ENCODE measurements at regions not wholly inside any gene's neighbourhood (a gene's known extent, or its start where the extent isn't known, plus 50 kb on each side); places are given as distances from the start of the nearest gene placed in this dataset.

GRCh38 chr1:221558396-221558795 lies 183.5 kb downstream of the DUSP10 start:
- TF ChIP-seq, protein P1, sequence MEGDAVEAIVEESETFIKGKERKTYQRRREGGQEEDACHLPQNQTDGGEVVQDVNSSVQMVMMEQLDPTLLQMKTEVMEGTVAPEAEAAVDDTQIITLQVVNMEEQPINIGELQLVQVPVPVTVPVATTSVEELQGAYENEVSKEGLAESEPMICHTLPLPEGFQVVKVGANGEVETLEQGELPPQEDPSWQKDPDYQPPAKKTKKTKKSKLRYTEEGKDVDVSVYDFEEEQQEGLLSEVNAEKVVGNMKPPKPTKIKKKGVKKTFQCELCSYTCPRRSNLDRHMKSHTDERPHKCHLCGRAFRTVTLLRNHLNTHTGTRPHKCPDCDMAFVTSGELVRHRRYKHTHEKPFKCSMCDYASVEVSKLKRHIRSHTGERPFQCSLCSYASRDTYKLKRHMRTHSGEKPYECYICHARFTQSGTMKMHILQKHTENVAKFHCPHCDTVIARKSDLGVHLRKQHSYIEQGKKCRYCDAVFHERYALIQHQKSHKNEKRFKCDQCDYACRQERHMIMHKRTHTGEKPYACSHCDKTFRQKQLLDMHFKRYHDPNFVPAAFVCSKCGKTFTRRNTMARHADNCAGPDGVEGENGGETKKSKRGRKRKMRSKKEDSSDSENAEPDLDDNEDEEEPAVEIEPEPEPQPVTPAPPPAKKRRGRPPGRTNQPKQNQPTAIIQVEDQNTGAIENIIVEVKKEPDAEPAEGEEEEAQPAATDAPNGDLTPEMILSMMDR (conservative IDR thresholded peaks at IDR 0.05) = no peak
- no peak for TF ChIP-seq ZFX (IDR thresholded peaks at IDR 0.05)
- H3K27ac ChIP-seq = no peak overlapping the region

- TF ChIP-seq, protein P1 (conservative IDR thresholded peaks at IDR 0.05) = no peak
- no peak for TF ChIP-seq ZFX (IDR thresholded peaks at IDR 0.05)
- no peak overlapping the region for H3K27ac ChIP-seq
Observed at GRCh38 chr1:221559911-221560310, 182.0 kb downstream of the DUSP10 start.

DNA sequence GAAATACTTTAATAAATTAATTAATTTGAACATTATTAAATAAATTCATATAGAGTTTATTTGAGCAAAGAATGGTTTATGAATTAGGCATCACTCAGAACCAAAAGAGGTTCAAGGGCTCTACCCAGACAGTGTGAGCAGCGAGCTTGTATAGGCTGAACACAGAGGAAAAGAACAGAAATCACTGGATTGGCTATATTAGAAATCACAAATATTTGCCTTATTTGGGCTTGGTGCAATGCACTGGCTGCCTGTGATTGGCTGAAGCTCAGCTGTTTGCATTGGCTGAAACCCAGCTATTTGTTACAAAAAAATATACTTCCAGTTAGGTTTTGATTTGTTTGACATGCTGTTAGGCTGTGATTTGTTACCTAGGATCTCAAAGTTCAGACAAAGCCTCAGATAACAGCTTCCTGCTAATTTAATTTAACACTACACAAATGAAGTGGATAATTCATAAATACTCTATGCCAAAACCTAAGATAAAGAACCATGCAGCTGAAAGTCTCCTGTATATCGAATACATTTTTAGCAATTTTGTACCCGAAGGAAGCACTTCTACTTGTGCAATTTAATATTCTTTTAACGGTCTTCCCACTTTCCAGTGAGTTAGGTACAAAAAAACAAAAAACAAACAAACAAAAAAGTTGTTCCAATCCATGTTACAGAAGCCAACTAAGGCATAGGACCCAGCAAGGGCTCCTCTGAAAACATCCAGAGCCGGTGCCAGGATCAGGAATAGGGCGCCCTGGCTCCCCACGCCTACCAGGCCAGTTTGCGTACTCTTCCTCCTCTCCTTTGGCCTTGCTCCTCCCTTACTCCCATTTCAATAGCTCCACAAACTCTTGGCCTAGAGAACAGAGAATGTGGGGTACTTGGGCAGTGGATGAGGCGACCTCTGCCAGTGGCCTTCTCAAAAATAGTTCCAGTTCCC lies 179.1 kb downstream of the DUSP10 start:
- TF ChIP-seq, protein P1 (conservative IDR thresholded peaks at IDR 0.05) = no peak
- no peak for TF ChIP-seq ZFX (IDR thresholded peaks at IDR 0.05)
- no peak overlapping the region for H3K27ac ChIP-seq

DNA sequence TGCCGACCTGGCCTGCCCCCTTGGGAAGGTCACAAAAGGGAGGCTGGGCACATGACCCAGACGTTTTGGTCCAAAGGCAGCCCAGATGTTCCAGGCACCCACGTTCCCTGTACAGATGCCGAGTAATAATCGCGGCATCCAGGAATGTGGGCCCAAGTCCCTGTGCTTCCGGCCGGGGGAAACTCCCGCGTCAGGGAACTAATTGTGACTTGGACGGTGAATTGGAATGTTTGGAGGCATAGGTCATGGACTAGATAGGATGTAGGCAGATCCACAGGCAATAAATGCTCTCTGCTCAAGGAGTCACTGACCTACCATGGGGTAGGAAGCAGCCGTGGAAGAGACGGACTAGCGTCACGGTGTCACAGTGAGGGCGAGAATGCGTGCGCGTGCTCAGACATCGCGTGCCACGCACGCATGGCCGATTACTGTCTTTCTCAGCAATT lies 178.4 kb downstream of the DUSP10 start:
- no peak overlapping the region for H3K27ac ChIP-seq
- TF ChIP-seq, protein P1 (conservative IDR thresholded peaks at IDR 0.05) = no peak
- TF ChIP-seq ZFX (IDR thresholded peaks at IDR 0.05) = no peak

GRCh38 chr1:221564891-221565290 lies 177.0 kb downstream of the DUSP10 start:
- H3K27ac ChIP-seq = no peak overlapping the region
- TF ChIP-seq, protein P1 (conservative IDR thresholded peaks at IDR 0.05) = no peak
- TF ChIP-seq ZFX (IDR thresholded peaks at IDR 0.05) = no peak

DNA sequence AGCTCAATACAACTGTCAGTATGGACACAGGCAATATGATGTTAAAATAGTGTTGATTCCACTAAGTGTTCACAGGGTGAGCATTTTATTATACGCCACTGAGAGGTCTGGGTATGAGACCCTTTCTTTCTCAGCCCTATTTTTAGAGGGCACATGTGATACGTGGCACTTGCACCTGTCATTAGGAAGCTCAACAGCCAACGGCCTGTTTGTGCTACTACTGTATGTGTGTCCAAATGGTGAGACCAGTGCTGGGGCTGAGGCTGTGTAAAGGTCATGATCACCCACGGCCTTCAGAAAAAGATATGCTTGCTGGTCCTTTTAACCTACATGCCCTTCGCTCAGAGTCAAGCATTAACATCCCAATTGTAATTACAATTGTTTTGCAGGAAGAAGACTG lies 176.2 kb downstream of the DUSP10 start:
- no peak for TF ChIP-seq ZFX (IDR thresholded peaks at IDR 0.05)
- TF ChIP-seq, protein P1 (conservative IDR thresholded peaks at IDR 0.05) = no peak
- H3K27ac ChIP-seq = no peak overlapping the region

- TF ChIP-seq, protein P1 (conservative IDR thresholded peaks at IDR 0.05) = no peak
- no peak for TF ChIP-seq ZFX (IDR thresholded peaks at IDR 0.05)
- H3K27ac ChIP-seq = no peak overlapping the region
Observed at GRCh38 chr1:221567859-221568507, 173.9 kb downstream of the DUSP10 start.
